HFFc6 (cell line): ENCODE measurements at regions not wholly inside any gene's neighbourhood (a gene's known extent, or its start where the extent isn't known, plus 50 kb on each side); places are given as distances from the start of the nearest gene placed in this dataset.

Source experiments
- DNase-seq: peaks from one replicate; pipeline ENCODE4 v3.0.0-alpha.2; 2018
- H3K27ac Mint-ChIP-seq: 2 replicates; pipeline ENCODE4 v1.8.0; 2020; ENCODE audit warnings: mild to moderate bottlenecking, mixed read lengths
- H3K27me3 Mint-ChIP-seq: 2 replicates; pipeline ENCODE4 v1.8.0; 2021; ENCODE audit warnings: mild to moderate bottlenecking, moderate library complexity, mixed read lengths; ENCODE audit not compliant: insufficient read depth
- H3K36me3 Mint-ChIP-seq: 2 replicates; pipeline ENCODE4 v1.8.0; 2021; ENCODE audit warnings: low read depth, mixed read lengths
- H3K4me1 Mint-ChIP-seq: 2 replicates; pipeline ENCODE4 v1.8.0; 2020; ENCODE audit warnings: low read depth, mixed read lengths
- H3K4me3 Mint-ChIP-seq: 2 replicates; pipeline ENCODE4 v1.8.0; 2020; ENCODE audit warnings: mild to moderate bottlenecking, moderate library complexity, mixed read lengths
- H3K9me3 Mint-ChIP-seq: 2 replicates; pipeline ENCODE4 v1.8.0; 2020; ENCODE audit warnings: mild to moderate bottlenecking, mixed read lengths
- CTCF ChIP-seq: fragments of 200-600 bp; sonication (generic); IDR thresholded peaks from 2 replicates; pipeline ENCODE4 v1.5.0; 2021; ENCODE audit warnings: antibody characterized with exemption, mild to moderate bottlenecking

- TF ChIP-seq CTCF, result no peak
- Mint-ChIP-seq H3K36me3 (no peaks in the 10 kb centered on the region), H3K9me3 (no peaks in the 10 kb centered on the region), H3K4me1 (no peaks in the 10 kb centered on the region), H3K4me3 (no peak overlapping the region), H3K27ac (no peak overlapping the region), H3K27me3 (peaks cover 7% of the 10 kb centered on the region)
- DNase-seq, result no peak
Measured at GRCh38 chr2:65727381-65727780, 295.0 kb upstream of the SPRED2 start.

GRCh38 chr2:65724752-65725151, 292.4 kb upstream of the SPRED2 start:
- H3K9me3 Mint-ChIP-seq, result no peaks in the 10 kb centered on the region
- no peaks in the 10 kb centered on the region for H3K4me1 Mint-ChIP-seq
- no peak overlapping the region for H3K27ac Mint-ChIP-seq
- H3K27me3 Mint-ChIP-seq, result peaks cover 3% of the 10 kb centered on the region
- no peak for DNase-seq
- TF ChIP-seq CTCF, result no peak
- no peaks in the 10 kb centered on the region for H3K36me3 Mint-ChIP-seq
- no peak overlapping the region for H3K4me3 Mint-ChIP-seq

- H3K4me1 Mint-ChIP-seq, result no peaks in the 10 kb centered on the region
- no peak overlapping the region for H3K4me3 Mint-ChIP-seq
- no peak for TF ChIP-seq CTCF
- H3K36me3 Mint-ChIP-seq, result no peaks in the 10 kb centered on the region
- H3K27ac Mint-ChIP-seq, result no peak overlapping the region
- no peak for DNase-seq
- peaks cover 3% of the 10 kb centered on the region for H3K27me3 Mint-ChIP-seq
- no peaks in the 10 kb centered on the region for H3K9me3 Mint-ChIP-seq
Measured at GRCh38 chr2:65724336-65724735, 291.9 kb upstream of the SPRED2 start.

- peaks cover 4% of the 10 kb centered on the region; the same call in 1 of the 2 replicates for H3K27me3 Mint-ChIP-seq
- TF ChIP-seq CTCF, result no peak; the same call in 1 of the 2 replicates
- peak; percentile 3 for DNase-seq
- no peaks in the 10 kb centered on the region for H3K4me1 Mint-ChIP-seq
- no peak overlapping the region for H3K27ac Mint-ChIP-seq
- H3K9me3 Mint-ChIP-seq, result no peaks in the 10 kb centered on the region
- no peaks in the 10 kb centered on the region for H3K36me3 Mint-ChIP-seq
- no peak overlapping the region for H3K4me3 Mint-ChIP-seq
Measured at GRCh38 chr2:65722028-65722778, 289.8 kb upstream of the SPRED2 start.

- DNase-seq, result no peak
- H3K27ac Mint-ChIP-seq, result no peak overlapping the region
- no peaks in the 10 kb centered on the region for H3K4me1 Mint-ChIP-seq
- H3K9me3 Mint-ChIP-seq, result no peaks in the 10 kb centered on the region
- H3K4me3 Mint-ChIP-seq, result no peak overlapping the region
- H3K36me3 Mint-ChIP-seq, result no peaks in the 10 kb centered on the region
- TF ChIP-seq CTCF, result no peak
- peaks cover 6% of the 10 kb centered on the region for H3K27me3 Mint-ChIP-seq
Measured at GRCh38 chr2:65716698-65717097, 284.3 kb upstream of the SPRED2 start.
